Inflammatory macrophage treated with lipopolysaccharide for 4 hours (primary cell): ENCODE measurements at regions not wholly inside any gene's neighbourhood (a gene's known extent, or its start where the extent isn't known, plus 50 kb on each side); places are given as distances from the start of the nearest gene placed in this dataset.

Experiments used
- DNase-seq: peaks from one replicate; pipeline ENCODE4 v3.0.0-alpha.2; 2020

- DNase-seq: no peak
Measured at GRCh38 chr14:22011253-22011642, 337.6 kb upstream of the OR4E1 start.

- peak; percentile 18 for DNase-seq
Measured at GRCh38 chr14:22010545-22011252, 337.1 kb upstream of the OR4E1 start.

GRCh38 chr14:22008766-22009165, 335.1 kb upstream of the OR4E1 start:
- DNase-seq: no peak

GRCh38 chr14:22007784-22008412, 334.3 kb upstream of the OR4E1 start:
- DNase-seq: no peak

- DNase-seq: no peak
Measured at GRCh38 chr14:22007363-22007762, 333.7 kb upstream of the OR4E1 start.

- no peak for DNase-seq
Measured at GRCh38 chr14:22003461-22003860, 329.8 kb upstream of the OR4E1 start.

GRCh38 chr14:22002860-22003284, 329.3 kb upstream of the OR4E1 start:
- no peak for DNase-seq

- DNase-seq: no peak
Measured at GRCh38 chr14:21999402-21999801, 325.8 kb upstream of the OR4E1 start.

- DNase-seq: no peak
Measured at GRCh38 chr14:21997300-21997699, 323.7 kb upstream of the OR4E1 start.

GRCh38 chr14:21995332-21995731, 321.7 kb upstream of the OR4E1 start:
- no peak for DNase-seq

GRCh38 chr14:21993837-21994236, 320.2 kb upstream of the OR4E1 start:
- no peak for DNase-seq

GRCh38 chr14:21993070-21993469, 319.5 kb upstream of the OR4E1 start:
- no peak for DNase-seq

- DNase-seq: no peak
Measured at GRCh38 chr14:21991130-21991529, 317.5 kb upstream of the OR4E1 start.

- no peak for DNase-seq
Measured at GRCh38 chr14:21990116-21990515, 316.5 kb upstream of the OR4E1 start.

GRCh38 chr14:21989090-21989489, 315.5 kb upstream of the OR4E1 start:
- no peak for DNase-seq

- DNase-seq: no peak
Measured at GRCh38 chr14:21988413-21988812, 314.8 kb upstream of the OR4E1 start.

- DNase-seq: peak; percentile 44
Measured at GRCh38 chr14:21987937-21988336, 314.3 kb upstream of the OR4E1 start.

- no peak for DNase-seq
Measured at GRCh38 chr14:21985081-21985480, 311.5 kb upstream of the OR4E1 start.

- DNase-seq: no peak
Measured at GRCh38 chr14:21978999-21979314, 305.3 kb upstream of the OR4E1 start.

- peak; percentile 38 for DNase-seq
Measured at GRCh38 chr14:21978184-21978998, 304.8 kb upstream of the OR4E1 start.

- no peak for DNase-seq
Measured at GRCh38 chr14:21974741-21975140, 301.1 kb upstream of the OR4E1 start.

GRCh38 chr14:21965042-21965441, 291.4 kb upstream of the OR4E1 start:
- DNase-seq: no peak

- DNase-seq: no peak
Measured at GRCh38 chr14:21964180-21964579, 290.6 kb upstream of the OR4E1 start.

- no peak for DNase-seq
Measured at GRCh38 chr14:21960636-21961035, 287.0 kb upstream of the OR4E1 start.
